Suprapubic skin (tissue), 4 donors: ENCODE measurements at regions not wholly inside any gene's neighbourhood (a gene's known extent, or its start where the extent isn't known, plus 50 kb on each side); places are given as distances from the start of the nearest gene placed in this dataset.
"Not testable (repeated sequence)": the region's sequence is repeated elsewhere in the genome, so short reads cannot be mapped to it uniquely, and the experiment has no call there.

Source experiments
- EP300 ChIP-seq: sonication (generic); formaldehyde crosslinking; IDR thresholded peaks from one replicate; pipeline ENCODE4 v1.6.1; 2017; ENCODE audit warnings: antibody characterized with exemption
- POLR2A ChIP-seq, 2 donors: fragments of 450-650 bp; IDR thresholded peaks; one replicate each; pipeline ENCODE4 v1.6.1; 2017; ENCODE audit warnings: antibody characterized with exemption in 2 of 2, mild to moderate bottlenecking in 2 of 2, moderate library complexity in 2 of 2
- POLR2AphosphoS5 ChIP-seq, 3 donors: sonication (generic); formaldehyde crosslinking; IDR thresholded peaks; one replicate each; pipeline ENCODE4 v1.6.1; 2017; ENCODE audit warnings: antibody characterized with exemption in 3 of 3
- TF ChIP-seq, protein P1 (sequence below), 2 donors: fragments of 200-600 bp in 1 of 2; fragments of 450-650 bp in 1 of 2; sonication (generic) in 1 of 2; IDR thresholded peaks; one replicate each; pipeline ENCODE4 v1.5.1; 2016 to 2019; ENCODE audit warnings: antibody characterized with exemption in 2 of 2, mild to moderate bottlenecking in 1 of 2, moderate library complexity in 1 of 2

DNA sequence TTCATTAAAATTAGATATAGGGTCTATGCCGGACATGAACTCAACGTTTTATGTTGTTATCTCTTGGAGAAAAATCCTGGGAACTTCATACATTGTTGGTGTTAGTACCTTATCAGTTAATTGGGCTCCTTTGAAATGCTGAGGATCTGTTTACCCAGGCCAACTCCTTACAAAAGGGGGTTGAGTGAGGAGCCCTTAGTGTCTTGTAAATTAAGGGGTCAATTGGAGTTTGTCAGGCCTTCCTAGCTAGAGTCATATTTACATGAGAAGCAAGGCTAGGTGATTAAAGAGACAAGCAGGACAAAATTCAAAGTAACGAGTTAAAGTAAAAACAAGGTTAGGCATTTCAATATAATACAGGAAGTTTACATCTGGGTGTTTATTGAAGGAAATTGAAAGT lies 454.1 kb upstream of the ADGRB3 start:
- TF ChIP-seq, protein P1, sequence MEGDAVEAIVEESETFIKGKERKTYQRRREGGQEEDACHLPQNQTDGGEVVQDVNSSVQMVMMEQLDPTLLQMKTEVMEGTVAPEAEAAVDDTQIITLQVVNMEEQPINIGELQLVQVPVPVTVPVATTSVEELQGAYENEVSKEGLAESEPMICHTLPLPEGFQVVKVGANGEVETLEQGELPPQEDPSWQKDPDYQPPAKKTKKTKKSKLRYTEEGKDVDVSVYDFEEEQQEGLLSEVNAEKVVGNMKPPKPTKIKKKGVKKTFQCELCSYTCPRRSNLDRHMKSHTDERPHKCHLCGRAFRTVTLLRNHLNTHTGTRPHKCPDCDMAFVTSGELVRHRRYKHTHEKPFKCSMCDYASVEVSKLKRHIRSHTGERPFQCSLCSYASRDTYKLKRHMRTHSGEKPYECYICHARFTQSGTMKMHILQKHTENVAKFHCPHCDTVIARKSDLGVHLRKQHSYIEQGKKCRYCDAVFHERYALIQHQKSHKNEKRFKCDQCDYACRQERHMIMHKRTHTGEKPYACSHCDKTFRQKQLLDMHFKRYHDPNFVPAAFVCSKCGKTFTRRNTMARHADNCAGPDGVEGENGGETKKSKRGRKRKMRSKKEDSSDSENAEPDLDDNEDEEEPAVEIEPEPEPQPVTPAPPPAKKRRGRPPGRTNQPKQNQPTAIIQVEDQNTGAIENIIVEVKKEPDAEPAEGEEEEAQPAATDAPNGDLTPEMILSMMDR (IDR thresholded peaks at IDR 0.05): not testable (repeated sequence)
- TF ChIP-seq POLR2A (IDR thresholded peaks at IDR 0.05); EP300; POLR2AphosphoS5 (IDR thresholded peaks at IDR 0.05): not testable (repeated sequence)
